GM23338 (cell line): ENCODE measurements at regions not wholly inside any gene's neighbourhood (a gene's known extent, or its start where the extent isn't known, plus 50 kb on each side); places are given as distances from the start of the nearest gene placed in this dataset.

Source experiments
- ATAC-seq: fragments of 200-7000 bp; cut with Tn5 transposase; 3 replicates; pipeline ENCODE4 v1.9.1; 2020
- DNase-seq: peaks from one replicate; pipeline ENCODE4 v3.0.0-alpha.2; 2015; ENCODE audit warnings: low spot score
- H2AFZ ChIP-seq: fragments of 200-600 bp; sonication (generic); 2 replicates; pipeline ENCODE4 v1.8.0; 2016; ENCODE audit warnings: antibody characterized with exemption, mild to moderate bottlenecking, moderate library complexity
- H3F3A ChIP-seq: fragments of 200-600 bp; sonication (generic); replicated peaks from 2 replicates; pipeline ENCODE4 v1.8.0; 2017; ENCODE audit warnings: antibody characterized with exemption, mixed run types, low read depth
- H3K27ac ChIP-seq: fragments of 200-600 bp; sonication (generic); 2 replicates; pipeline ENCODE4 v1.6.1; 2016; ENCODE audit warnings: low read depth
- H3K27me3 ChIP-seq: fragments of 200-600 bp; sonication (generic); 2 replicates; pipeline ENCODE4 v1.8.0; 2016; ENCODE audit warnings: mild to moderate bottlenecking, mixed run types, moderate library complexity; ENCODE audit not compliant: insufficient read depth
- H3K36me3 ChIP-seq: fragments of 200-600 bp; sonication (generic); 2 replicates; pipeline ENCODE4 v1.8.0; 2016; ENCODE audit warnings: mild to moderate bottlenecking; ENCODE audit not compliant: insufficient read depth
- H3K4me1 ChIP-seq: fragments of 200-600 bp; sonication (generic); 2 replicates; pipeline ENCODE4 v1.8.0; 2016; ENCODE audit warnings: mild to moderate bottlenecking, moderate library complexity; ENCODE audit not compliant: insufficient read depth
- H3K4me2 ChIP-seq: fragments of 200-600 bp; sonication (generic); 2 replicates; pipeline ENCODE4 v1.7.1; 2017; ENCODE audit warnings: mixed run types
- H3K4me3 ChIP-seq: fragments of 200-600 bp; sonication (generic); 2 replicates; pipeline ENCODE4 v1.6.1; 2016; ENCODE audit warnings: mixed run types
- H3K79me2 ChIP-seq: fragments of 200-600 bp; sonication (generic); replicated peaks from 2 replicates; pipeline ENCODE4 v1.8.0; 2017; ENCODE audit warnings: mild to moderate bottlenecking; ENCODE audit not compliant: insufficient read depth
- H3K9me2 ChIP-seq: fragments of 200-600 bp; sonication (generic); 2 replicates; pipeline ENCODE4 v1.8.0; 2017; ENCODE audit not compliant: insufficient read depth
- H4K20me1 ChIP-seq: fragments of 200-600 bp; sonication (generic); replicated peaks from 2 replicates; pipeline ENCODE4 v1.8.0; 2017; ENCODE audit warnings: mild to moderate bottlenecking; ENCODE audit not compliant: insufficient read depth
- H3K27ac Mint-ChIP-seq: 2 replicates; pipeline ENCODE4 v1.8.0; 2020; ENCODE audit warnings: inconsistent platforms, mild to moderate bottlenecking, moderate library complexity, mixed read lengths
- H3K27me3 Mint-ChIP-seq: 3 replicates; pipeline ENCODE4 v1.8.0; 2022; ENCODE audit warnings: low read depth, mild to moderate bottlenecking, moderate library complexity, mixed read lengths, inconsistent platforms; ENCODE audit not compliant: insufficient read depth, poor library complexity
- H3K36me3 Mint-ChIP-seq: 3 replicates; pipeline ENCODE4 v1.8.0; 2021; ENCODE audit warnings: low read depth, mild to moderate bottlenecking, inconsistent platforms, moderate library complexity, mixed read lengths
- H3K4me1 Mint-ChIP-seq: 3 replicates; pipeline ENCODE4 v1.8.0; 2020; ENCODE audit warnings: mild to moderate bottlenecking, inconsistent platforms, mixed read lengths
- H3K4me3 Mint-ChIP-seq: 3 replicates; pipeline ENCODE4 v1.8.0; 2021; ENCODE audit warnings: moderate library complexity, mild to moderate bottlenecking, inconsistent platforms, mixed read lengths
- H3K9me3 Mint-ChIP-seq: 3 replicates; pipeline ENCODE4 v1.8.0; 2020; ENCODE audit warnings: moderate library complexity, mild to moderate bottlenecking, inconsistent platforms, mixed read lengths
- CREB1 ChIP-seq: fragments of 250-450 bp; sonication (Bioruptor Pico); IDR thresholded peaks from 2 replicates; pipeline ENCODE4 v1.5.0; 2020; ENCODE audit warnings: low read depth, mild to moderate bottlenecking, moderate library complexity
- EZH2 ChIP-seq: fragments of 200-600 bp; sonication (generic); IDR thresholded peaks from one replicate; pipeline ENCODE4 v1.8.0; 2017; ENCODE audit warnings: antibody characterized with exemption, mild to moderate bottlenecking, low read depth; ENCODE audit not compliant: unreplicated experiment
- EZH2phosphoT487 ChIP-seq: fragments of 200-600 bp; sonication (generic); IDR thresholded peaks from one replicate; pipeline ENCODE4 v1.8.1; 2018; ENCODE audit warnings: antibody characterized with exemption; ENCODE audit not compliant: unreplicated experiment
- JUNB ChIP-seq: IDR thresholded peaks from one replicate; pipeline ENCODE4 v1.6.1; 2016; ENCODE audit warnings: antibody characterized with exemption; ENCODE audit not compliant: unreplicated experiment
- NANOG ChIP-seq: IDR thresholded peaks from 2 replicates; pipeline ENCODE4 v1.6.1; 2016; ENCODE audit warnings: antibody characterized with exemption, borderline replicate concordance
- STAT1 ChIP-seq: IDR thresholded peaks from one replicate; pipeline ENCODE4 v1.6.1; 2016; ENCODE audit warnings: antibody characterized with exemption; ENCODE audit not compliant: unreplicated experiment
- ZNF114 ChIP-seq: fragments of 250-450 bp; sonication (Bioruptor Pico); IDR thresholded peaks from 2 replicates; pipeline ENCODE4 v1.5.0; 2020; ENCODE audit warnings: mild to moderate bottlenecking, moderate library complexity
- ZNF331 ChIP-seq: fragments of 250-450 bp; sonication (Bioruptor Pico); IDR thresholded peaks from 2 replicates; pipeline ENCODE4 v1.5.0; 2020; ENCODE audit warnings: low read depth, mild to moderate bottlenecking, moderate library complexity
- TF ChIP-seq, protein P1 (sequence below), 2 experiments: fragments of 200-600 bp in 1 of 2; sonication (generic) in 1 of 2; conservative IDR thresholded peaks; 2 replicates each; pipeline versions ENCODE4 v1.5.1 to v1.6.1; 2016 to 2017; ENCODE audit warnings: antibody characterized with exemption in 2 of 2, low read depth in 2 of 2, mild to moderate bottlenecking in 2 of 2, moderate library complexity in 1 of 2
- TF ChIP-seq, protein P2 (sequence below): IDR thresholded peaks from one replicate; pipeline ENCODE4 v1.6.1; 2018; ENCODE audit warnings: antibody characterized with exemption; ENCODE audit not compliant: unreplicated experiment

DNA sequence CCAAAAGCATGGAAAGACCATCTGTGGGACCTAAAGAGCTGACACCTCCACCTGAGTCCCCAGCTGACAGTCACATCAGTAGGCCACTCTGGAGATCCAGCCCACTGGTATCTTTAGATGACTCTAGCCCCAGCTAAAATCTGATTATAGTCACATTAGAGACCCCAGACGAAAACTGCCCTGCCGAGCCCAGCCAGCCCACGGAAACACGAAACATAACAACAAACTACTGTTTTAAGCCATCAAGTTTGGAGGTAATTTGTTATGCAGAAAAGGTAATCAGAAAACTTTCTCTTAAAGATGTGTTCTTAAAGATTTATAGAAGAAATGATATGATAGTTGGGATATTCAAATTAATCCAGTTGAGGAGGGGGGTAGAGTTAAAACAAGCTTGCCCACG lies 175.7 kb downstream of the DHX15 start:
- no peak overlapping the region for H3K27ac Mint-ChIP-seq
- ATAC-seq (no peak), DNase-seq (no peak)
- no peaks in the 10 kb centered on the region for H3K36me3 ChIP-seq
- no peak overlapping the region for H3K4me3 ChIP-seq
- no peak overlapping the region for H3K4me3 Mint-ChIP-seq
- no peaks in the 10 kb centered on the region for H3K9me2 ChIP-seq
- TF ChIP-seq STAT1: no peak
- no peak for TF ChIP-seq NANOG
- TF ChIP-seq JUNB: no peak
- peak; percentile 85 for TF ChIP-seq ZNF331 (CRISPR knock-in tag)
- H3K27ac ChIP-seq: no peak overlapping the region
- H3K27me3 ChIP-seq: no peaks in the 10 kb centered on the region
- peaks cover 5% of the 10 kb centered on the region for H3K27me3 Mint-ChIP-seq
- no peaks in the 10 kb centered on the region for H4K20me1 ChIP-seq
- H3K36me3 Mint-ChIP-seq: 0 out of 3 replicates have a peak, but pooled peaks cover 4% of the 10 kb centered on the region
- no peak overlapping the region for H2AFZ ChIP-seq
- no peak overlapping the region for H3K4me2 ChIP-seq
- peaks cover under 1% of the 10 kb centered on the region; the same call in 1 of the 2 replicates for H3K4me1 ChIP-seq
- H3K4me1 Mint-ChIP-seq: peaks cover 10% of the 10 kb centered on the region
- H3K9me3 Mint-ChIP-seq: peaks cover 5% of the 10 kb centered on the region
- H3K79me2 ChIP-seq: no peaks in the 10 kb centered on the region
- no peaks in the 10 kb centered on the region for H3F3A ChIP-seq

DNA sequence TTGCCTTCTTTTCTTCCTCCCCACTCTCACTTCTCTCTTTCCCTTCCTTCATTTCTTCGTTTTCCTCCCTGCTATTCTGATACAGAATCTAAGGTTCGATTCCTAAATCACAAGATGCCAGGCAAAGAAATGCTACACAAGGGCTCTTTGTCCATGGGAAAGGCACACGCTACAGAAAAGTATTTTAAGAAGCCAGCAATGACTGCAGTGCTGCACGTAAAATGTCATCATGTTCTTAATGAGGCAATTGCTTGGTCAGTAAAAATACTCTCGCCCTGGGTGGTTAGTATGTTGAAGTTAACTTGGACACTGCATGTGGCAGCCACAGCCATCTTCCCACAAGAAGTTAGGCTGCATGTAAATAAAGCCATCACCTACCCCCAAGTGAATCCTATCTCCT lies 178.4 kb downstream of the DHX15 start:
- Histone ChIP-seq H3K4me2 (no peak overlapping the region), H3K27ac (no peak overlapping the region), H3K36me3 (no peaks in the 10 kb centered on the region), H3K27me3 (no peaks in the 10 kb centered on the region), H3K9me2 (no peaks in the 10 kb centered on the region), H3K4me3 (no peak overlapping the region), H2AFZ (no peak overlapping the region), H4K20me1 (no peaks in the 10 kb centered on the region), H3K79me2 (no peaks in the 10 kb centered on the region), H3F3A (no peaks in the 10 kb centered on the region), H3K4me1 (no peaks in the 10 kb centered on the region)
- H3K4me1 Mint-ChIP-seq: no peaks in the 10 kb centered on the region
- TF ChIP-seq CREB1 (CRISPR knock-in tag): no peak
- TF ChIP-seq ZNF331 (CRISPR knock-in tag): no peak
- H3K9me3 Mint-ChIP-seq: peaks cover 5% of the 10 kb centered on the region
- DNase-seq: no peak
- 0 out of 3 replicates have a peak, but pooled peaks cover 4% of the 10 kb centered on the region for H3K36me3 Mint-ChIP-seq
- ATAC-seq: no peak
- H3K27ac Mint-ChIP-seq: no peak overlapping the region
- no peak overlapping the region for H3K4me3 Mint-ChIP-seq
- H3K27me3 Mint-ChIP-seq: no peaks in the 10 kb centered on the region

DNA sequence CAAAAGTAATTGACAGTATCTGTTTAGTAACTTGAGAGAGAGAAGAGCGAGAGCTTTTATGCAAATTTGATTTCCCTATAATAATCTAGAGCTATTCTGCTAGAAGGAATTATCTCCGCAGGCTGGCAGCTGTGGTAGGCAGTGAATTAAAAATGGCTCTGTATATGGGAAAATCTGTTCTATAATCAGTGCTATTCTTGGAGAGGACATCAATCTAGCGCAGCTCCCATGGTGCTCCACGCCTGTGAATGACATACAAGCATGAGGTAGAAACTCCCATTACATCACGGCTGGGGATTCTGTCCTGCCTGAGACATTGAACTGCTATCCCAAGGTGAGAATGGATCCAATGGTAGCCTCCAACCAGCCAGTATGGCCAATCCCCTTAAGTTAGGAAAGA lies 179.0 kb downstream of the DHX15 start:
- no peak overlapping the region for H3K4me3 Mint-ChIP-seq
- Histone ChIP-seq H3F3A (no peaks in the 10 kb centered on the region), H3K9me2 (no peaks in the 10 kb centered on the region), H3K4me2 (no peak overlapping the region), H3K27me3 (no peaks in the 10 kb centered on the region), H3K4me3 (no peak overlapping the region), H3K4me1 (no peaks in the 10 kb centered on the region), H3K27ac (no peak overlapping the region), H4K20me1 (no peaks in the 10 kb centered on the region), H2AFZ (no peak overlapping the region), H3K36me3 (no peaks in the 10 kb centered on the region), H3K79me2 (no peaks in the 10 kb centered on the region)
- no peak overlapping the region for H3K27ac Mint-ChIP-seq
- H3K27me3 Mint-ChIP-seq: no peaks in the 10 kb centered on the region
- DNase-seq (no peak), ATAC-seq (no peak)
- peaks cover 5% of the 10 kb centered on the region for H3K9me3 Mint-ChIP-seq
- no peaks in the 10 kb centered on the region for H3K4me1 Mint-ChIP-seq
- 0 out of 3 replicates have a peak, but pooled peaks cover 4% of the 10 kb centered on the region for H3K36me3 Mint-ChIP-seq
- TF ChIP-seq EZH2 (no peak), JUNB (no peak), STAT1 (no peak), ZNF114 (CRISPR knock-in tag) (no peak), ZNF331 (CRISPR knock-in tag) (no peak), CREB1 (CRISPR knock-in tag) (no peak), NANOG (no peak), EZH2phosphoT487 (no peak)
- TF ChIP-seq, protein P1, sequence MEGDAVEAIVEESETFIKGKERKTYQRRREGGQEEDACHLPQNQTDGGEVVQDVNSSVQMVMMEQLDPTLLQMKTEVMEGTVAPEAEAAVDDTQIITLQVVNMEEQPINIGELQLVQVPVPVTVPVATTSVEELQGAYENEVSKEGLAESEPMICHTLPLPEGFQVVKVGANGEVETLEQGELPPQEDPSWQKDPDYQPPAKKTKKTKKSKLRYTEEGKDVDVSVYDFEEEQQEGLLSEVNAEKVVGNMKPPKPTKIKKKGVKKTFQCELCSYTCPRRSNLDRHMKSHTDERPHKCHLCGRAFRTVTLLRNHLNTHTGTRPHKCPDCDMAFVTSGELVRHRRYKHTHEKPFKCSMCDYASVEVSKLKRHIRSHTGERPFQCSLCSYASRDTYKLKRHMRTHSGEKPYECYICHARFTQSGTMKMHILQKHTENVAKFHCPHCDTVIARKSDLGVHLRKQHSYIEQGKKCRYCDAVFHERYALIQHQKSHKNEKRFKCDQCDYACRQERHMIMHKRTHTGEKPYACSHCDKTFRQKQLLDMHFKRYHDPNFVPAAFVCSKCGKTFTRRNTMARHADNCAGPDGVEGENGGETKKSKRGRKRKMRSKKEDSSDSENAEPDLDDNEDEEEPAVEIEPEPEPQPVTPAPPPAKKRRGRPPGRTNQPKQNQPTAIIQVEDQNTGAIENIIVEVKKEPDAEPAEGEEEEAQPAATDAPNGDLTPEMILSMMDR (conservative IDR thresholded peaks at IDR 0.05; ENCODE audit: low read depth in 2 of 2): no peak
- TF ChIP-seq, protein P2, sequence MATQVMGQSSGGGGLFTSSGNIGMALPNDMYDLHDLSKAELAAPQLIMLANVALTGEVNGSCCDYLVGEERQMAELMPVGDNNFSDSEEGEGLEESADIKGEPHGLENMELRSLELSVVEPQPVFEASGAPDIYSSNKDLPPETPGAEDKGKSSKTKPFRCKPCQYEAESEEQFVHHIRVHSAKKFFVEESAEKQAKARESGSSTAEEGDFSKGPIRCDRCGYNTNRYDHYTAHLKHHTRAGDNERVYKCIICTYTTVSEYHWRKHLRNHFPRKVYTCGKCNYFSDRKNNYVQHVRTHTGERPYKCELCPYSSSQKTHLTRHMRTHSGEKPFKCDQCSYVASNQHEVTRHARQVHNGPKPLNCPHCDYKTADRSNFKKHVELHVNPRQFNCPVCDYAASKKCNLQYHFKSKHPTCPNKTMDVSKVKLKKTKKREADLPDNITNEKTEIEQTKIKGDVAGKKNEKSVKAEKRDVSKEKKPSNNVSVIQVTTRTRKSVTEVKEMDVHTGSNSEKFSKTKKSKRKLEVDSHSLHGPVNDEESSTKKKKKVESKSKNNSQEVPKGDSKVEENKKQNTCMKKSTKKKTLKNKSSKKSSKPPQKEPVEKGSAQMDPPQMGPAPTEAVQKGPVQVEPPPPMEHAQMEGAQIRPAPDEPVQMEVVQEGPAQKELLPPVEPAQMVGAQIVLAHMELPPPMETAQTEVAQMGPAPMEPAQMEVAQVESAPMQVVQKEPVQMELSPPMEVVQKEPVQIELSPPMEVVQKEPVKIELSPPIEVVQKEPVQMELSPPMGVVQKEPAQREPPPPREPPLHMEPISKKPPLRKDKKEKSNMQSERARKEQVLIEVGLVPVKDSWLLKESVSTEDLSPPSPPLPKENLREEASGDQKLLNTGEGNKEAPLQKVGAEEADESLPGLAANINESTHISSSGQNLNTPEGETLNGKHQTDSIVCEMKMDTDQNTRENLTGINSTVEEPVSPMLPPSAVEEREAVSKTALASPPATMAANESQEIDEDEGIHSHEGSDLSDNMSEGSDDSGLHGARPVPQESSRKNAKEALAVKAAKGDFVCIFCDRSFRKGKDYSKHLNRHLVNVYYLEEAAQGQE: no peak
